ENCODE measurements at regions not wholly inside any gene's neighbourhood (a gene's known extent, or its start where the extent isn't known, plus 50 kb on each side); places are given as distances from the start of the nearest gene placed in this dataset.

DNA sequence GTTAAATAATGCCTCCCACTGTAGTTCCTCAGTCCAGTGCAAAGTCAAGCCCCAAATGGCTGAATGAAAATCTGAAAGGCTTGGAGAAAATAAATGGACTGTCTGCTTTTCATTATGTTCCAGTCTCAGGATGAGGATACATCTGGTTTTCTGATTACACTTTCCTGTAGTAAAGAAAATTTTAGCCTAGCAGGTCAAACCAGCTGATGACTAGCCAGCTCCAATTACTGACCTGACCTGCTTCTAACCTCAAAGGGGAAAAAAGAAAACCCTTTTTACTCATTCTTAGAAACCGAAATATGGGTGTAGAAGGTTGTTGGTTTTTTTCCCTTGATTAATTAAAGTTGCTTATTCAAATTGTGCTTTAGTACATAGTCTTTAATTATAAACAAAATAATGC is 418.4 kb downstream of the EFNB2 start:
- DNase-seq (ENCODE audit: low read depth, low spot score) = peak; percentile 76
- H3K4me3 ChIP-seq (ENCODE audit: low read depth, low read length) = no peak overlapping the region
- TF ChIP-seq, protein P1, sequence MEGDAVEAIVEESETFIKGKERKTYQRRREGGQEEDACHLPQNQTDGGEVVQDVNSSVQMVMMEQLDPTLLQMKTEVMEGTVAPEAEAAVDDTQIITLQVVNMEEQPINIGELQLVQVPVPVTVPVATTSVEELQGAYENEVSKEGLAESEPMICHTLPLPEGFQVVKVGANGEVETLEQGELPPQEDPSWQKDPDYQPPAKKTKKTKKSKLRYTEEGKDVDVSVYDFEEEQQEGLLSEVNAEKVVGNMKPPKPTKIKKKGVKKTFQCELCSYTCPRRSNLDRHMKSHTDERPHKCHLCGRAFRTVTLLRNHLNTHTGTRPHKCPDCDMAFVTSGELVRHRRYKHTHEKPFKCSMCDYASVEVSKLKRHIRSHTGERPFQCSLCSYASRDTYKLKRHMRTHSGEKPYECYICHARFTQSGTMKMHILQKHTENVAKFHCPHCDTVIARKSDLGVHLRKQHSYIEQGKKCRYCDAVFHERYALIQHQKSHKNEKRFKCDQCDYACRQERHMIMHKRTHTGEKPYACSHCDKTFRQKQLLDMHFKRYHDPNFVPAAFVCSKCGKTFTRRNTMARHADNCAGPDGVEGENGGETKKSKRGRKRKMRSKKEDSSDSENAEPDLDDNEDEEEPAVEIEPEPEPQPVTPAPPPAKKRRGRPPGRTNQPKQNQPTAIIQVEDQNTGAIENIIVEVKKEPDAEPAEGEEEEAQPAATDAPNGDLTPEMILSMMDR (IDR thresholded peaks at IDR 0.05; ENCODE audit: low read depth, low read length) = no peak
- in situ Hi-C loops (cut with HindIII; ENCODE audit: low sequenced_read_pairs) = no loop called here

DNA sequence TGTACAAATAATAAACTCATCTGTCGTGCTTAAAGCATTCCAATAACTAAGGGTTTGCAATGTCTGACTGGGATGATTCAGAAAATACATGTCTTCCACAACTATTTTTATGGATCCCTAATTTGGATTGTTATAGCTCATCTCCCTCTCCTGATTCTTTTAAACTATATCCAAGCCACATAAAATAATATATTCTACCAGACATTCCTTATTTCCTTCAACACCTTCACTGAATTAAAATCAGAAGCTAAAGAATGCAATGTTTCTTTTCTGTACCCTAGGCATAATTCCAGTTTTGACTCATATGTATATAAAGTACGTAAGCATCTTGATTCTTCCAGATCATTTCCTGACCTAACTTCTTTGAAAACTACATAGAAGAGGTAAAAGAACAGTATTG is 420.4 kb downstream of the EFNB2 start:
- in situ Hi-C loops (cut with HindIII; ENCODE audit: low sequenced_read_pairs) = no loop called here
- no peak overlapping the region for H3K4me3 ChIP-seq (ENCODE audit: low read depth, low read length)
- peak; percentile 80 for DNase-seq (ENCODE audit: low read depth, low spot score)
- TF ChIP-seq, protein P1 (IDR thresholded peaks at IDR 0.05; ENCODE audit: low read depth, low read length) = no peak

DNA sequence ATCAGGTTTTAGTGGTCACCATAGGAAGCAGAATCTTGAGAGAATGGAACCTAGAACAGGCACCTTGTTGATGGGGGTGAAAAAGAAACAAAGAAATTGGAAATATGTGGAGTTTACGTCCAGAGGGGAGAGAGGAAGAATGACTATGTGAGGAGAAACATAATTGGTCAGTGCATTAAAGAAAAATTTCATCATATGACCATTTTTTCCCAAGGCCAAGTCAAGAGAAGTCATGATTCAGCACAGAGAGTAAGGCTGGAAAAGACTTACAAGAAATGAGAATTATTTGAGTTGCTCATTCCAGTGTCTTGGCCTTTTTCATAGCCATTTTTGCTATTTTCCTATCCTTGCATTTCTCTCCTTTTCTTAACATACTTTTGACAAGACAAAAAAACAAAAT is 421.7 kb downstream of the EFNB2 start:
- in situ Hi-C loops (cut with HindIII; ENCODE audit: low sequenced_read_pairs) = no loop called here
- no peak overlapping the region for H3K4me3 ChIP-seq (ENCODE audit: low read depth, low read length)
- DNase-seq (ENCODE audit: low read depth, low spot score) = no peak
- TF ChIP-seq, protein P1 (IDR thresholded peaks at IDR 0.05; ENCODE audit: low read depth, low read length) = no peak

DNA sequence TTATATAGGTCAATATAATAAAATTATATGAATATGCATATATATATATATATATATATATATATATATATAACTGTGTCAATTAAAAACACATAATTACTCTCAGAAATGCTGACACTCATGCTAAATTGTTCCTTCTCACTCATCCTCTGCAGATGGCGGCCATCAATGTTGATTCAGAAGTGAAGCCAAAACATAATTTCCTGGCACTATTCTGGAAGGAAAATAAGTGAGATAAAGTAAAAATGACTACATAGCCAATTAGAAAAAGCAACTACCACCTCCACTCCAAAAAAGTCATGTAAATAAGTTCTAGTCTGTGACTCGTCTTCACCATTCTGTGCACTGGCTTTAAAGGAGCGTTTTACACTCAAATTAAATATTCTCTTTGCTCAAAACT is 423.3 kb downstream of the EFNB2 start:
- no peak overlapping the region for H3K4me3 ChIP-seq (ENCODE audit: low read depth, low read length)
- in situ Hi-C loops (cut with HindIII; ENCODE audit: low sequenced_read_pairs) = no loop called here
- no peak for DNase-seq (ENCODE audit: low read depth, low spot score)
- TF ChIP-seq, protein P1 (IDR thresholded peaks at IDR 0.05; ENCODE audit: low read depth, low read length) = no peak

DNA sequence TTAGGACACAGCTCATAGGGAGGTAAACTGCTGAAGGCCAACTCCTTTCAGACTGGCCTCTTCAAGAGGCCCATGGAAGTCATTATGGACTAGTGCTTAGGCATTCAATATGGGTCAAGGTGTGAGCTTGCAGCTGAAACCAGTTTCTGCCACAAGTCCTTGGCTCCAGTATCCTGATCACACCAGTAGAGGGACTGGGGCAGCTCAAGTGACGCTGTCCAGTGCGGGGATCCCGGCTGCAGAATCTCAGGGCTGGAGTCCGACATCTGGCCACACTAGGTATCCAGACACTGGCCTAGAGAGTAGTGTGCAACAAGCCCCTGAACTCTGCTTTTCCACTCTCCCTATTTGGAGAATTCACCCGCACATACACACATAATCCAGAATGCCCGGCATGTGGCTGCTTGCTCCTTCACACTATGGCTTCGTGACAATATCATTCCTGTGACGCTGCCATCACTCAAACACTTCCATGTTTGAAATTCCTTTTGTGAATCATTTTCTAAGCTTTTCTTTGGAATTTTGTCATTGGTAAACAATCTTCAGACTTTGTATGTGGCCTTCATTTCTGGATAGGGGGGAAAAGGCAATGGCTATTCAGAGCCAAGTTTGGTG is 425.1 kb downstream of the EFNB2 start:
- no peak overlapping the region for H3K4me3 ChIP-seq (ENCODE audit: low read depth, low read length)
- no peak for DNase-seq (ENCODE audit: low read depth, low spot score)
- TF ChIP-seq, protein P1 (IDR thresholded peaks at IDR 0.05; ENCODE audit: low read depth, low read length) = no peak
- in situ Hi-C loops (cut with HindIII; ENCODE audit: low sequenced_read_pairs) = no loop called here

DNA sequence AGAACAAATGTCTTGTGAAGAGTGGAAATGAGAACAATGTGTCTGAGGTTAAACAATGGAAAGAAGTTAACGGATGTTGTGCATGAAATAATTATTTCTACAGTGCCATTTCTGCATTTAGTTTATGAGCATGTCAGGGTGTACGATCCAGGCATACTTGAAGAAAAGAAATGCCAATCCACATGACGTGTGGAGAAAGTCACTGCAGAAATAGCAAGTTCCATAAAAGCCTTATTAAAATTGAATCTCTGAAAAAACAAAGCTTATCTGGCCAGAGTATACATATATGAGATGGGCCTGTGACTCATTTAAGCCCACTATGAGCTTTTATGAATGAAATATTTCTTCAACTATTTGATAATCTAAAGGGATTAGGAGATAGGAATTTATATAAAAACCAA is 426.1 kb downstream of the EFNB2 start:
- no peak for DNase-seq (ENCODE audit: low read depth, low spot score)
- in situ Hi-C loops (cut with HindIII; ENCODE audit: low sequenced_read_pairs) = no loop called here
- H3K4me3 ChIP-seq (ENCODE audit: low read depth, low read length) = no peak overlapping the region
- TF ChIP-seq, protein P1 (IDR thresholded peaks at IDR 0.05; ENCODE audit: low read depth, low read length) = no peak

DNA sequence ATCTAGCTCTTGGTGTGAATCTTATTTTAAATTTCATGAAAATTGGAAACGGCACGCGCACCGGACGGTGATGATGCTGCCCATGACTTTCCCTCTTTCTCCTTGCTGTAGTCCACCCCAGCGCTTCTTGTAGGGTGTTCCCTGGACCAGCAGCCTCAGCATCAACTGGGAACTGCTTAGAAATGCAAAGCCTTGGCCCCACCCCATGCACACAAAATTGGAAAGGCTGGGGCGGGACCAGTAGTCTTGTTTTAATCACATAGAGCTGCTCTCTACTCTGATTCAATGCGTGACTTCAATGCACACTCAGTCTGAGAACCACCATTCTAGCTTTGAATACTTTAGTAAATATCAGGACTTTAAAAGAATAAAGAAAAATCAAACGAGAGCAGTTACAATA is 427.1 kb downstream of the EFNB2 start:
- TF ChIP-seq, protein P1 (IDR thresholded peaks at IDR 0.05; ENCODE audit: low read depth, low read length) = no peak

More for the DNA sequence above, 427.1 kb downstream of the EFNB2 start:
- in situ Hi-C loops (cut with HindIII; ENCODE audit: low sequenced_read_pairs) = no loop called here
- no peak for DNase-seq (ENCODE audit: low read depth, low spot score)
- no peak overlapping the region for H3K4me3 ChIP-seq (ENCODE audit: low read depth, low read length)

Data from astrocyte of the spinal cord (primary cell).